HG03135 (cell line): ENCODE measurements at regions not wholly inside any gene's neighbourhood (a gene's known extent, or its start where the extent isn't known, plus 50 kb on each side); places are given as distances from the start of the nearest gene placed in this dataset.
"Not testable (repeated sequence)": the region's sequence is repeated elsewhere in the genome, so short reads cannot be mapped to it uniquely, and the experiment has no call there.

Experiments
- ATAC-seq: cut with Tn5 transposase; IDR thresholded peaks from one replicate; pipeline ENCODE4 v1.9.1; 2021; ENCODE audit warnings: mild to moderate bottlenecking, moderate library complexity; ENCODE audit not compliant: unreplicated experiment

DNA sequence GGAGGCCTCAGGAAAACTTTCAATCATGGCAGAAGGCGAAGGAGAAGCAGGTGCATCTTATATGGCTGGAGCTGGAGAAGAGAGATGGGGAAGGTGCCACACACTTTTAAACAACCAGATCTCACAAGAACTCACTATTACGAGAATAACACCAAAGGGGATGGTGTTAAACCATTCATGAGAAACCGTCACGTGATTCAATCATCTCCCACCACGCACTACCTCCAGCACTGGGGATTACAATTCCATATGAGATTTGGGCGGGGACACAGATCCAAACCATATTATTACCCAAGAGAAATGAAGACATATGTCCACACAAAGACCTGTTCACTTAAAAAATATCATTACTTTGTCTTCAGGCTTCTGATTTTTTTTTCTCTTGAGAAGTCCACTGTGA lies 518.5 kb downstream of the DCDC2C start:
- ATAC-seq = no peak

DNA sequence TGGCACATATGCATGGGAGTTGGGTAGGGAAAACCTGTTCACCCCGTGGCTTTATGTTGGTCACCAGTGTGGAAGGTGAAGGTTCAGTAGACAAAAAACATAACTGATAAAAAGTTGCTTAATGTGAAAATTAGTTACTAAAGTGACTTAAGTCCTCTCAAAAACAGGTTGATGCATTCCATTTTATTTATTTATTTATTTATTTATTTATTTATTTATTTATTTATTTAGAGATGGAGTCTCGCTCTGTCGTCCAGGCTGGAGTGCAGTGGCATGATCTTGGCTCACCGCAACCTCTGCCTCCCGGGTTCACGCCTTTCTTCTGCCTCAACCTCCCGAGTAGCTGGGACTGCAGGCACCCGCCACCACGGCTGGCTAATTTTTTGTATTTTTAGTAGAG lies 541.0 kb downstream of the DCDC2C start:
- ATAC-seq = not testable (repeated sequence)

DNA sequence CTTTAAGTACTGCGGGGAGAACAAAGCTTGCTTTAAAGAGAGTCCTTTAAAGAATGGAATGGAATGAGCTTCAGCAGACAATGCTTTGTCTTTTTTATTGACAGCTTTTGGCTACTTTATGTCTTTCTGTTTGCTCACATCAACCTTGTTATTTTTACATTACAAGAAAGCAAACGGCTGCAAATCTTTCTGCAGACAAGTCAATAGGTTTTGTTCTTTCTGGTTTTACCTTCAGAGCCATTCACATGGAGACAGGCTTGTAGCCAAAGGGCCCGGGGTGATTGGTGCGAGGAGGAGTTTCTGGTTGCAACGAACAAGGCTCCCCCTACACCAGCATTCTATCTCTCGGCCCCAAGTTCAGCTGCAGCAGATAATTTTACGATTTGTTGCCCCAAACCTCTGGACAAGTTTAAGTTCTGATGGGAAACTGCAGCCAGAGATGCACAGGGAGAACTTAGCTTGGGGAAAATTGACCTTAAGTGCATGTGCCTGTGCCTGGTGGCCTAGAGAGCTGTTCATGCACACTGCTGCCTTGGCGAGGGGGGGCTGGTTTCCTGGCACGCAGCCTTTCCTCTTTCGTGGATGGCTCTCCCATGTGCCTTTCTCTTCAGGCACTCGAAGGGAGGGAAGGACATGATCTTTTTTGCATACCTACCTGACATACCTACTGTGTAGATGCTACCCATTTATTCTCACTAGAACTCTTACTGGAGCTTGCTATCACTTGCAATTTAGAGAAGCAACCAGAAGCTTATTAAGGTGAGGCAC lies 543.2 kb downstream of the DCDC2C start:
- no peak for ATAC-seq

DNA sequence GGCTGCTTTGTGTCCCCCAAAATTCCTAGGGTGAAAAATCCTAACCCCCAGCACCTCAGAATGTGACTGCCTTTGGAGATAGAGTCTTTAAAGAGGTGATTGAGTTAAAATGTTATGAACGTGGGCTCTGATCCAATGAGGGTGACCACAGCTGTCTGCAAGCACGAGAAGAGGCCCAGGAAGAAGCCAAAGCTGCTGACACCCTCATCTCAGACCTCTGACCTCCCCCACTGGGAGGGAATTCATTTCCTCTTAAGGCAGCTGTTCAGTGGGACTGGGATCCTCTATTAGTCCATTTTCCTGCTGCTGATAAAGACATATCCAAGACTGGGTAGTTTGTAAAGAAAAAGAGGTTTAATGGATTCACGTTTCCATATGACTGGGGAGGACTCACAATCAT lies 544.4 kb downstream of the DCDC2C start:
- ATAC-seq = no peak

DNA sequence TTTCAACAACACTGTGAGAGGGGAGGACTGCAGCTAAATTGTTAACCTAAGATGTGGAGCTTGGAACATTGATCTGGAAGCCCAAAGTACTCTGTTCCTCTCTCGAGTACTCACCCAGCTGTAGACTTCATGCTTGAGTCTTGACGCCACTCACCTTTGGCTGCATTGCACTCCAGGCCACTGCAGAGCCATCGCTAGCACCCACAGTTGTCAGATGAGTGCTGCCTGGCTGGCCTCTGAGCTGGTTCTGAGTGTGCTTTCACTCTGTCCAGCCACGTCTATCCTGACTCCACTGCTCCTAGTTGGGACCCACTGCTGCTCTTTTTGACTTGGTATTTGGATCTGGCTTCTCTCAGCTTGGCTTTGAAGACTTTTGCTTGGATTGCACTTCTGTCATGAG lies 552.1 kb downstream of the DCDC2C start:
- no peak for ATAC-seq

DNA sequence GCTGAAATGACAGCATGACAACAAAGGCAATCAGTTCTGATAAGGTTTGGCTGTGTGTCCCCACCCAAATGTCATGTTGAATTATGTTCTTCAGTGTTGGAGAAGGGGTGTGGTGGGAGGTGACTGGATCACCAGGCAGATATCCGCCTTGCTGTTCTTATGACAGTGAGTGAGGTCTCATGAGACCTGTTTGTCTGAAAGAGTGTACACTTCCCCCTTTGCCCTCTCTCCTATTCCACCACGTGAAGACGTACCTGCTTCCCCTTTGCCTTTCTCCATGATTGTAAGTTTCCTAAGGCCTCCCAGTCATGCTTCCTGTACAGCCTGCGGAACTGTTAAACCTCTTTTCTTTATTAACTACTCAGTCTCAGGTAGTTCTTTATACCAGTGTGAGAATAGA lies 553.0 kb downstream of the DCDC2C start:
- ATAC-seq = no peak

DNA sequence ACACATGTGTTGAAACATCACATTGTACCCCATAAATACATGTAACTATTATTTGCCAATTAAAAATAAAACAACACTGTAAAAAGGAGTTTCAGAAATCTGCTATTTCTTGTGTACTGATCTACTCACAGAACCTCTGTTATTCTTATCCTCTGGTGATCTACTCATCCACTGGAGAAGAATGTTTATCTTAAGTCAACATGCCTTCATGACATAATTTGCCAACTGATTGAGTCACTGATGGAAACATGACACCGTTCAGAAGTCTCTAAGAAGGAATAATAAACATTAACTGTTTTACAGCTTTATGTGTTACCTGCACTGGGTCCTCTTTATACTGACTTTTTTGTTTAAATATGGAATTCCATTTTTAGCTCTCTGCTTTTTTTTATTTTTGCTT lies 555.2 kb downstream of the DCDC2C start:
- ATAC-seq = no peak

DNA sequence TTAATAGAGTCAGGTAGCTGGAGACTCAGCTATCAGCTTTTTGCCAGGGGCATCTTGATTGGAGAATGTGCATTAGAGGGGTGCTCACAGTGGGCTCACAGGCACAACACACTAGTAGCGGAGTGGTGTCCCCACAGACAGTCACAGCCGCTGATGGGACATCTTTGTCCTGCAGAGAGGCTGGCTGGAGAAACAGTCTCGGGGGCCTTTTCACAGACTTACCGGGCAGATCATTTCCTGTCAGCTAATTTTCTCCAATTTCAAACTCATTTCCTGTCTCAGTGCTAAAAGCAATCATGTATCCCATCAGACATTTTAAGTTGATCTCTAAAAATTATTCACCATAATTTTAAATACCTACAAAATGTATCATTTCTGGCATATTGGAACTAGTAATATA lies 562.6 kb downstream of the DCDC2C start:
- ATAC-seq = no peak

DNA sequence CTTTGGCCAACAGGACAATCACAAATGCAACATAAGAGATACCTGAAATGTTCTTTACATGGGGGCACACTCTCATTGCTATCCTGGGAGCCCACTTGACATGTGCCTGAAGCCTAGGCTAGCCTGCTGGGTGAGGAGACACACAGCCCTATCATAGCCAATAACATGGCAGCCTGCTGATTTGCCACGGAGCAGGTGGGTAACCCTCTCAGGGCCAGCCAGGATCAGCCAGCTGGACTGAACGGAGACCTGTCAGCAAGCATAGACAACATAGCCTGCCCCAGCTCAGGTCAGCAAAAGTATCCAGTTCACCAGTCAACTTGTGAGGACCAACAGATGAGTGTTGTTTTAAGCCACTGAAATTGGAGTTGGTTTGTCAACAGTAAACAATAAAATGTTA lies 566.5 kb downstream of the DCDC2C start:
- no peak for ATAC-seq

DNA sequence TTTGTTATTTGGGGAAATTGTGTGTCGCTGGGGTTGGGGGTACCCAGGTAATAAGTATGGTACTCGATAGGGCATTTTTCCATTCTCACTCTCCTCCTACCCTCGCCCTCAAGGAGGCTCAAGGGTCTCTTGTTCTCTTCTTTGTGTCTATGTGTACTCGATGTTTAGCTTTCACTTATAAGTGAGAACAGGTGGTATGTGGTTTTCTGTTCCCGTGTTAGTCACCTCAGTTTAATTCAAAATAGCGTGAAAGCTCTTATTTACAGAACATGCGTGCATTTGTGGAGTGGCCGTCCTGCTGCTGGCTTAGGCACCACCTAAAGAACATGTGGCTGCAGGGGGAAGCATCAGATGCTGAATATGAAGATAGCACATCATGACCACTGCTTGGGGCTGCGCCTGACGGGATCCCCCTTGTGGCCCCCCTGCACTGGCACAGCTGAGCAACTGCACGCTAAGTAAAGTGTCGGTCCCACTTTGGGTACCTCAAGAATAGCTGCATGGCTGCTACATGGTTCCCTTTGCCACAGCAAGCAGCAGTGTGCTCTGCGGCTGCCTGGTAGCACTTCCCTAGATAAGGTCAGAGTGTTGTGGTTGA lies 569.0 kb downstream of the DCDC2C start:
- ATAC-seq = no peak

DNA sequence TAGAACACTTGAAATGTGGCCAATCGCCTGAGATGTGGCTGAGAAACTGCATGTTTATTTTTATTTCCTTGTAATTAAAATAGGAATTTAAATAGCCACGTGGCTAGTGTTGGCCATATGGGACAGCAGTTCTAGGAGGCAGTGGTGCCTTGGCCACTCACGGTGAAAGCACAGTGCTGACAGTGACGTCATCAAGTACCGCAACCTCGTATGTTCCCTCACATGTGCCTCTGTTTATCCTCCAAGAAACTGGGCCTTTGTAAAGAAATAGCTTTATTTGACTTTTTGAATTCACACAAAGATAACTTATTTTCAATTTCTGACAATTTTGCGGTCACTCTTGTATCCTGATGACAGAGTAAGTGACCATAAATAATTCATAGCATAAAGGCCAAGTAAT lies 575.0 kb downstream of the DCDC2C start:
- no peak for ATAC-seq

DNA sequence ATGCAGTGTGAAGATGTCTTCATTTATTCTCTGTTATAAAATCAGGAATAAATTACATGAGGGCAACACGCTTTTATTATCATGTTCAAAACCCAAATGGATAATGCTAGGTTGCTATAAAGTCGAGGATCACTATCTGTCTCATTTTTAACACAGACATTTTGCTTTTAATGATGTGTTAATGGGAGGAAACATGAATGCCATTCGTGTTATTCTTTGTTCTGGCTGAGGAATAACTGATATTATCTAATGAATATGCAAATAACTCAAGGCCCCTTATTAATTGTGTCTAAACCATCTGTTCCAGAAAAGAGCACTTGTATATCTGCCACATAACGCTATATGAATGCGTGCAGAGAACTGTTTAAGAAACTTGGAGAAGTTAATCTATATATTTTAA lies 576.1 kb downstream of the DCDC2C start:
- ATAC-seq = no peak

DNA sequence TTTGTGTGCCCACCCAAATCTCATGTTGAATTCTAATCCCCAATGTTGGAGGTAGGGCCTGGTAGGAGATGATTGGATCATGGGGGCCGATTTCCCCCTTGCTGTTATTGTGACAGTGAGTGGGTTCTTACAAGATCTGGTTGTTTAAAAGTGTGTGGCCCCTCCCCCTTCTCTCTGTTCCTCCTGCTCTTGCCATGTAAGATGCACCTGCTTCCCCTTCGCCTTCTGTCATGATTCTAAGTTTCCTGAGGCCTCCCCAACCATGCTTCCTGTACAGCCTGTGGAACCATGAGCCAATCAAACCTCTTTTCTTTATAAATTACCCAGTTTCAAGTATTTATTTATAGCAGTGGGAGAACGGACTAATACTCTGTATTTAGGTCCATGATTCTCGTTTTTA lies 588.1 kb downstream of the DCDC2C start:
- no peak for ATAC-seq

DNA sequence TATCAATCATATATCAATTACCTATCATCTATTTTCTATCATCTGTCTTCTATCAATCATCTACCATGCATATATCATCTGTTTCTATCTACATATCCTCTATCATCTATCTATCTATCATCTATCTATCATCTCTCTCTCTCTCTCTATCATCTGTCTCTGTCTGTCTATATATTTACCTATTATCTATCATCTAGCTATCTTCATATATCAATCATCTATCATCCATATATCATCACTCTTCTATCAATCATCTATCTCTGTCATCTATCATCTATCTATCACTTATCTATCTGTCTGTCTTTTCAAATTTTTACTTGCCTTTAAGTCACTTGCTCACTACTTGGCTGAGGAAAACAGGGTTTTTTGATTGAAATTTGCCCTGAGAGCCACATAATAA lies 592.3 kb downstream of the DCDC2C start:
- ATAC-seq = no peak

DNA sequence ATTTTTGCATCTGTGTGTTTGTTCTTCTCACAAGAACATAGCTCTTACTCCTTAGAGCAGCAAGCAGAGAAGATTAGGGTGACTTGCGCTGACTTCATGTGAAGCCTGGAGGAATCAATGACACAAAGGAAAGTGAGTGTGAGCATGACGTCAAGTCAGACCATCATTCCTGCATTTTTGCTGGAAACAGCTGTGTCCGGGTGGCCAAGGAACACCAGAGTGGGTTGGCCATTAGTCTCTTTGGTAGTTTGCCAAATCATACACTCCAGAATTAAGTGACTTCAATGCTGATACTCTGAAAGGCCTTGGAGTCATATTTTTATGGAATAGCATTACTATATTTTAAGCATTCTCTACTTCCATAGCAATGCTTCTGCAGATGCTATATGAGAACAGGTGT lies 597.2 kb downstream of the DCDC2C start:
- ATAC-seq = no peak

DNA sequence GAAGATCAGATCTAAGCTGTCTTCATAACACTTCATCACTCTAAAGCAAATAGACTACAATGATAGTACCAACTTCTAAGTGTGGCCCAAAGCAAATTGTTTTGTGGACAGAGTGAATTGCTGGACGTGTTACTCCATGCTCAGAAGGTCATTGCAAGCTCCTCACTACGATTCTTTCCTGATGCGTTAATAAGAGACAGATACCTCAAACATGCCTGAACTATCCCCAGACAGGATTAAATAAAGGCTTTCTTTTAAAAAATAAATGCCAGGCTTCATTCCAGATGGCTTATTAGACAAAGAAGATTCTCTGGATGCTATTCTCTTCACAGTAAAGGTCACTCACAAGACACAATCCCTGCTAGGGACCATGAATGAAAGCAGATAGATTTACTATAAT lies 621.2 kb downstream of the DCDC2C start:
- ATAC-seq = no peak

DNA sequence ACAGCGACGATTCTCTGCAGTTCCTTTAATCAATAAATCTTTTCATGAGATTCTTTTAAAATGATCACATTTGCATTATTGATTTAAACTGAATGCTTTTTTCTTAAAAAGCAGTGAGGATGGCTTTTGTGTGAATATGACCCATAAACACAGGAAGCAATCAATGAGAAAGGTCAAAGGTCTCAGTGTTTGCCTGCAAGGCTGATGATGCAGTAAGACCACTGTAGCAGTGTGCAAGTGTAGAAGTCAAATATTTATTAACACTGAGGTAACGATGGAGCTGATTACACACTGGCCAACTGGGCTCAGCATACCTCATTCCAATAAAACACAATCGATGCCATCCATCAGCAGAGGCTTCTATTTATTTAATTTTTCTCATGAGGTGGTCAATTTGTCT lies 633.5 kb downstream of the DCDC2C start:
- no peak for ATAC-seq

DNA sequence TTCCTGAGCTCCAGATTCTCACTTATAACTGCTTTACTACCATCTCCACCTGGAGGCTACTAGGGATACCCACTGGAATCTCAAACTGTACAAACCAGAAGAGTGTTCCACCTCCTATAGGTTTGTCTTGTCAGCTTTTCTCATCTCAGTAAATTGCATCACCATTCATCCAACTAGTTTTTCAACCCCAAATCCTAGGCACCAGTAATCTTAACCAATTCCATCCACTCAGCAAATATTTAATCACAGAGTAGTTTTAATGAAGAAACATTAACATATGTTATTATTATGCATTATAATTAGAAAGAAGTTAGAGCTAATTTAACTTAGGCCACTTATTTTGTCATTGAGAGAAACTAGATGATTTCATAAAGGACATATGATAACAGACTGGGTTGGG lies 635.0 kb downstream of the DCDC2C start:
- no peak for ATAC-seq

DNA sequence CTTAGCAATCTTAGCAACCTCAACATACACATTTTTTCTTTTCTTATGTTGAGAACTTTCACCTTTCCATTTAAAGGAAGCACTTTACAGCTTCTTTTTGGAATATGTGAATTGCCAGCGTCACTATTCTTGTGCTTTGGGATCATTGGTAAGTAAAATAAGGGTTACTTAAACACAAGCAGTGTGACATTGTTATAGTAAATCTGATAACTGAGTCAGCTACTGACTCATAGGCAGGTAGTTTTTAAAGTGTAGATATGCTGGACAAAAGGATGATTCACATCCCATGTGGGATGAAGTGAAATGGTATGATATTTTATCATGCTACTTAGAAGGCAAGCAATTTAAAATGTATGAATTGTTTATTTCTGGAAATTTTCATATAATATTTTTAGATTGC lies 637.2 kb downstream of the DCDC2C start:
- no peak for ATAC-seq

DNA sequence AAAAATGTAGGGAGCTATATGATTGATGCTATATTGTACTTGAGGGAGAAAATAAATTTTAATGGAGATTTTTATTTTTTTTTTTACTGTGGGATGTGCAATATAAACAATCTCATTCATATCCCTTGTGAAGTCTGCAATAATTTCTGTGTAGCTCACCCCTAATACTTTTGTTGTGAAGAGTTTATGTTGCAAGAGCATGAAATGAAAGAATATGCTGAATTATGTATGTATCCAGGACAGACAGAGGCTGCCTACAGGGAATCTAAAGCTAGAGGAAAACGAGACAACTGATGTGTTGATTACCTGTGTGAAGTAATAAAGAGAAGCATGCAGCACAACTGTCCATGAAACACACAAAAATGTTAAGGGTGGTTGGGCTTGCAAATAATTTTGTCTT lies 643.3 kb downstream of the DCDC2C start:
- ATAC-seq = no peak

DNA sequence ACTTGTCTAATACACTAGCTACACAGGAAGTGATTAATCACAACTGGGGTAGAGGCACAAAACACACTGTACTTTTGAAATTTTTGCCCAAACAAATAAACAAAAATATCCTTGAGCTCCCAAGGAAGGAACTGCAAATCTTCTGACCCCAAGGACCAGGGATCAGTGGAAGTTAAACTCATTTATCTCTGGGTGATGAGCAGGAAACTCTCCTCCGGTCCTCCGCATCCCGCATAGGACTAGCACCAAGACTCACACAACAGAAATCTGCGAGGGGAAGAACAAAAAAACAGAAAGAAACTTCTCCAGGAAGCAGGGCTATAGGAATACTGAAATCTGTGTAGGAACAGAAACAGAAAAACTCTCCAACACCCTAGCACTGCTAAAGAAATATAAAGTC lies 650.3 kb downstream of the DCDC2C start:
- ATAC-seq = no peak

DNA sequence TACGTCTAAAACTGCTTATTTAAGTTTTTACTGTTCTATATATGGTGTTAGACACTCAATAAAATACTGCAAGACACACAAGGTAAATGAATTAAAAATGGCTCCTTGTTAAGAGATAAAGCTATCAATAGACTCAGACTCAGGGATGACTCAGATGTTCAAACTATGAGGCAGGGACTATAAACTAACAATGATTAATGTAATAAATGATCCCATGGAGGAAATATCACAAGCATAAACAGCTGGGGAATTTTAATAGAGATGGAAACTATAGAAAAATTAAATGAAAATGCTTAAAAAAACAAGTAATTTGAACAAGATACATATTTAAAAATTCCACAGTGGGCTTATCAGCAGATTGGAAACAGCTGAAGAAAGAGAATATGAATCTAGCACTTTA lies 650.8 kb downstream of the DCDC2C start:
- no peak for ATAC-seq

DNA sequence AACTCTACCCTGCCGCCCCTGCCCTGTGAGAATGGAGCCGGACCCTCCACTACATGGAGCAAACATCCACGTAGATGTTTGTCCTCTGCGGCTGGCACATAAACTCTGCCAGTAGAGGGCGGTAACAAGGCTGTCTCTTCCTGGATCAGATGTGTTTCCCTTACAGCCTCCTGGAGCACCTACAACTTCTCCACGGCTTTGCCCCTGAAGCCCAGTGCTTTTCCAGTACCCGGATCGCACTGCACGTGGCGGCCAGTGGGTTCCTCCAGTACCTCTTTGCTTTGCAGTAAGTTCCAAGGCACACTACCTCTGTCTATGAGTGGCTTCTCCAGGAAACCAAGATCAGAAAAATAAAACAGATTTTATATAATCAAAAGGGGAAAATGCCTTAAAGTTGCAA lies 651.3 kb downstream of the DCDC2C start:
- no peak for ATAC-seq
